ENCODE measurements at regions not wholly inside any gene's neighbourhood (a gene's known extent, or its start where the extent isn't known, plus 50 kb on each side); places are given as distances from the start of the nearest gene placed in this dataset.

DNA sequence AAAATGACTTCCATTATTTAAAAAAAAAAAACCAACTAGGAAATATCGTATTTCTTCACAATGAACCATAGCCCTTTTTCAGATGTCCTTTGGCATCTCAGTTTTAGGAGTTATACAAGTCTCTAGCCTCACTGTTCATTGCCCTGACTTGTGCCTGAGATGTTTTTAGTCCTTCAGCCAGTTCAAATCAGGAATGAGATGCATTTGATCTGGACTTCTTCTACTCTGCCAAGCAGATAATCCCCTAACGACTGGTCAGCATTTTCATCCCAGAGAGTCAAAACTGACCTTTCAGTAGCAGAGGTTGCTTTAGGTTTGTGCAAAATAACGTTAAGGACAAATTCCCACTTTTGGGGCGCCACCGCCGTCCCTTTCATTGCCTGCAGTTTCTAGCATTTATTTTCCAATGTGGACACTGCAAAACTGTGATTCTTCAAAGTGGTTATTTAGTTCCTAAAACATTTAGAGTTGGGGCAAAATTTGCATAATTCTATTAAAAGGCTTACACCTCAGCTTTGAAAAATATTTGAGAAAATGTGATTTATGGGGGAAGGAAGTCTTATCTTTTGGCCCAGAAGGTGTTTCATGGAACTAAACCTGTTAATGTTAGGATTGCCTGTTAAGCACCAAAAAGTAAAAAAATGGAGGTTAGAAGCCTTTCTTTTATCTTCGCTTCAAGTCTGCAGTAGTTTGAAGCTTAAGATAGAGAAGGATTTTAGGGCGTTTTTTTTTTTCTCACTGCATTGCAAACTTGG lies 152.0 kb upstream of the SGK1 start:
- TF ChIP-seq, protein P1, sequence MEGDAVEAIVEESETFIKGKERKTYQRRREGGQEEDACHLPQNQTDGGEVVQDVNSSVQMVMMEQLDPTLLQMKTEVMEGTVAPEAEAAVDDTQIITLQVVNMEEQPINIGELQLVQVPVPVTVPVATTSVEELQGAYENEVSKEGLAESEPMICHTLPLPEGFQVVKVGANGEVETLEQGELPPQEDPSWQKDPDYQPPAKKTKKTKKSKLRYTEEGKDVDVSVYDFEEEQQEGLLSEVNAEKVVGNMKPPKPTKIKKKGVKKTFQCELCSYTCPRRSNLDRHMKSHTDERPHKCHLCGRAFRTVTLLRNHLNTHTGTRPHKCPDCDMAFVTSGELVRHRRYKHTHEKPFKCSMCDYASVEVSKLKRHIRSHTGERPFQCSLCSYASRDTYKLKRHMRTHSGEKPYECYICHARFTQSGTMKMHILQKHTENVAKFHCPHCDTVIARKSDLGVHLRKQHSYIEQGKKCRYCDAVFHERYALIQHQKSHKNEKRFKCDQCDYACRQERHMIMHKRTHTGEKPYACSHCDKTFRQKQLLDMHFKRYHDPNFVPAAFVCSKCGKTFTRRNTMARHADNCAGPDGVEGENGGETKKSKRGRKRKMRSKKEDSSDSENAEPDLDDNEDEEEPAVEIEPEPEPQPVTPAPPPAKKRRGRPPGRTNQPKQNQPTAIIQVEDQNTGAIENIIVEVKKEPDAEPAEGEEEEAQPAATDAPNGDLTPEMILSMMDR (IDR thresholded peaks at IDR 0.05) = no peak
- no peak for TF ChIP-seq POLR2A (IDR thresholded peaks at IDR 0.05)
